GM12892 (cell line): ENCODE measurements at regions not wholly inside any gene's neighbourhood (a gene's known extent, or its start where the extent isn't known, plus 50 kb on each side); places are given as distances from the start of the nearest gene placed in this dataset.

ENCODE experiments used
- DNase-seq: peaks from one replicate; pipeline ENCODE4 v3.0.0; 2011; ENCODE audit not compliant: insufficient read length
- FAIRE-seq: peaks from 2 replicates; lab custom pipeline; 2011; peaks lifted over from hg19 to GRCh38; lab: Jason Lieb, UNC
- POLR2A ChIP-seq: IDR thresholded peaks from 2 replicates; pipeline ENCODE4 v1.6.1; 2011; ENCODE audit warnings: low read depth, low read length, control low read depth
- POLR2AphosphoS5 ChIP-seq: IDR thresholded peaks from 2 replicates; pipeline ENCODE4 v1.6.1; 2011; ENCODE audit warnings: low read depth, low read length, control low read depth
- TAF1 ChIP-seq: IDR thresholded peaks from 2 replicates; pipeline ENCODE4 v1.6.1; 2011; ENCODE audit warnings: low read depth, mild to moderate bottlenecking, control low read depth, low read length, borderline replicate concordance

GRCh38 chr2:144967961-144968360, 448.0 kb upstream of the ZEB2 start:
- DNase-seq: no peak
- no peak for FAIRE-seq
- TF ChIP-seq POLR2A (no peak), POLR2AphosphoS5 (no peak), TAF1 (no peak)

- DNase-seq (no peak), FAIRE-seq (no peak)
- TF ChIP-seq POLR2A (no peak), TAF1 (no peak), POLR2AphosphoS5 (no peak)
These were observed 445.3 kb upstream of the ZEB2 start for GRCh38 chr2:144965172-144965571.

GRCh38 chr2:144963031-144963430, 443.1 kb upstream of the ZEB2 start:
- no peak for FAIRE-seq

GRCh38 chr2:144959416-144959815, 439.5 kb upstream of the ZEB2 start:
- TF ChIP-seq TAF1 (no peak), POLR2AphosphoS5 (no peak)
- no peak for DNase-seq
- FAIRE-seq: no peak

More at GRCh38 chr2:144963031-144963430, 443.1 kb upstream of the ZEB2 start:
- DNase-seq: no peak
- TF ChIP-seq TAF1: no peak
- TF ChIP-seq POLR2A: no peak
- no peak for TF ChIP-seq POLR2AphosphoS5

GRCh38 chr2:144950899-144951560, 431.1 kb upstream of the ZEB2 start:
- FAIRE-seq (no peak), DNase-seq (no peak)

GRCh38 chr2:144948205-144948855, 428.4 kb upstream of the ZEB2 start:
- TF ChIP-seq POLR2AphosphoS5 (no peak), TAF1 (no peak), POLR2A (no peak)
- no peak for FAIRE-seq
- no peak for DNase-seq

More at GRCh38 chr2:144950899-144951560, 431.1 kb upstream of the ZEB2 start:
- TF ChIP-seq TAF1 (no peak), POLR2AphosphoS5 (no peak), POLR2A (no peak)

GRCh38 chr2:144947709-144948037, 427.8 kb upstream of the ZEB2 start:
- FAIRE-seq (no peak), DNase-seq (no peak)

GRCh38 chr2:144946263-144946662, 426.3 kb upstream of the ZEB2 start:
- no peak for TF ChIP-seq POLR2A
- no peak for TF ChIP-seq POLR2AphosphoS5
- no peak for TF ChIP-seq TAF1
- DNase-seq (no peak), FAIRE-seq (no peak)

More at GRCh38 chr2:144947709-144948037, 427.8 kb upstream of the ZEB2 start:
- TF ChIP-seq POLR2AphosphoS5 (no peak), TAF1 (no peak), POLR2A (no peak)

GRCh38 chr2:144944546-144945220, 424.8 kb upstream of the ZEB2 start:
- no peak for DNase-seq

GRCh38 chr2:144943986-144944385, 424.1 kb upstream of the ZEB2 start:
- DNase-seq (no peak), FAIRE-seq (no peak)
- TF ChIP-seq POLR2A (no peak), POLR2AphosphoS5 (no peak), TAF1 (no peak)

More at GRCh38 chr2:144944546-144945220, 424.8 kb upstream of the ZEB2 start:
- no peak for TF ChIP-seq TAF1
- FAIRE-seq: no peak

- no peak for FAIRE-seq
These were observed 423.5 kb upstream of the ZEB2 start for GRCh38 chr2:144943293-144943941.

More at GRCh38 chr2:144943293-144943941, 423.5 kb upstream of the ZEB2 start:
- DNase-seq: no peak
- TF ChIP-seq POLR2A (no peak), POLR2AphosphoS5 (no peak), TAF1 (no peak)
